ENCODE measurements at regions not wholly inside any gene's neighbourhood (a gene's known extent, or its start where the extent isn't known, plus 50 kb on each side); places are given as distances from the start of the nearest gene placed in this dataset.

DNA sequence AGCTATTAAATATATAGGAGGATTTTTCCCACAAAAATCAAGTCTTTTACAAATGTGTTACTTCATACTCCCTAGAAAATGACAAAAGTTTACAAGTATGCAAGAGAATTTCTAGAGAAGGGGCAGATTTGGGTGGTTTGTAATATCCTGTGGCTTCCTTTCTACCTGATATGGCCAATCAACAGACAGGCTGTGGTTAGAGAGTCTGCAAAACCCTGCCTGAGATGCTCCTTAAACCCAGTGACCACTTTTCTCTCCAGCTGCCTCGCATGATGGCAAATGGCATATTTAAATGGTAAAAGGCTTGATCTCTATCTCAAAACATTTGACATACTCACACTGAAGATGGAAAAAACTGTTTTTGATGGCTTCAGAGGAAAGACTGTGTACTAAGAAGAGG is 550.1 kb upstream of the ZNF462 start:
- H3K4me1 Mint-ChIP-seq (ENCODE audit: low read depth, unreplicated experiment): no peaks in the 10 kb centered on the region
- CTCF ChIA-PET: no interaction called here
- no TSS peak for BruUV-seq (replicated peaks)
- DNase-seq: no peak
- no peak overlapping the region for H3K4me3 Mint-ChIP-seq (ENCODE audit: low read depth, unreplicated experiment)
- no peaks in the 10 kb centered on the region for H3K27me3 Mint-ChIP-seq (ENCODE audit: unreplicated experiment)
- TF ChIP-seq, protein P1, sequence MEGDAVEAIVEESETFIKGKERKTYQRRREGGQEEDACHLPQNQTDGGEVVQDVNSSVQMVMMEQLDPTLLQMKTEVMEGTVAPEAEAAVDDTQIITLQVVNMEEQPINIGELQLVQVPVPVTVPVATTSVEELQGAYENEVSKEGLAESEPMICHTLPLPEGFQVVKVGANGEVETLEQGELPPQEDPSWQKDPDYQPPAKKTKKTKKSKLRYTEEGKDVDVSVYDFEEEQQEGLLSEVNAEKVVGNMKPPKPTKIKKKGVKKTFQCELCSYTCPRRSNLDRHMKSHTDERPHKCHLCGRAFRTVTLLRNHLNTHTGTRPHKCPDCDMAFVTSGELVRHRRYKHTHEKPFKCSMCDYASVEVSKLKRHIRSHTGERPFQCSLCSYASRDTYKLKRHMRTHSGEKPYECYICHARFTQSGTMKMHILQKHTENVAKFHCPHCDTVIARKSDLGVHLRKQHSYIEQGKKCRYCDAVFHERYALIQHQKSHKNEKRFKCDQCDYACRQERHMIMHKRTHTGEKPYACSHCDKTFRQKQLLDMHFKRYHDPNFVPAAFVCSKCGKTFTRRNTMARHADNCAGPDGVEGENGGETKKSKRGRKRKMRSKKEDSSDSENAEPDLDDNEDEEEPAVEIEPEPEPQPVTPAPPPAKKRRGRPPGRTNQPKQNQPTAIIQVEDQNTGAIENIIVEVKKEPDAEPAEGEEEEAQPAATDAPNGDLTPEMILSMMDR (IDR thresholded peaks at IDR 0.05; ENCODE audit: unreplicated experiment): no peak
- no peak overlapping the region for H3K27ac Mint-ChIP-seq (ENCODE audit: unreplicated experiment)
- intact Hi-C loops (cut with micrococcal nuclease; ENCODE audit: unreplicated experiment): no loop called here
- H3K36me3 Mint-ChIP-seq (ENCODE audit: insufficient read depth, unreplicated experiment): no peaks in the 10 kb centered on the region
- no peaks in the 10 kb centered on the region for H3K9me3 Mint-ChIP-seq (ENCODE audit: low read depth, unreplicated experiment)

GRCh38 chr9:106314476-106314875 is 548.5 kb upstream of the ZNF462 start:
- Mint-ChIP-seq H3K27ac (ENCODE audit: unreplicated experiment) (no peak overlapping the region), H3K9me3 (ENCODE audit: low read depth, unreplicated experiment) (no peaks in the 10 kb centered on the region), H3K4me3 (ENCODE audit: low read depth, unreplicated experiment) (no peak overlapping the region), H3K36me3 (ENCODE audit: insufficient read depth, unreplicated experiment) (no peaks in the 10 kb centered on the region), H3K27me3 (ENCODE audit: unreplicated experiment) (no peaks in the 10 kb centered on the region), H3K4me1 (ENCODE audit: low read depth, unreplicated experiment) (no peaks in the 10 kb centered on the region)
- TF ChIP-seq, protein P1 (IDR thresholded peaks at IDR 0.05; ENCODE audit: unreplicated experiment): no peak
- no TSS peak for BruUV-seq (replicated peaks)
- no peak for DNase-seq
- CTCF ChIA-PET: no interaction called here
- intact Hi-C loops (cut with micrococcal nuclease; ENCODE audit: unreplicated experiment): no loop called here

DNA sequence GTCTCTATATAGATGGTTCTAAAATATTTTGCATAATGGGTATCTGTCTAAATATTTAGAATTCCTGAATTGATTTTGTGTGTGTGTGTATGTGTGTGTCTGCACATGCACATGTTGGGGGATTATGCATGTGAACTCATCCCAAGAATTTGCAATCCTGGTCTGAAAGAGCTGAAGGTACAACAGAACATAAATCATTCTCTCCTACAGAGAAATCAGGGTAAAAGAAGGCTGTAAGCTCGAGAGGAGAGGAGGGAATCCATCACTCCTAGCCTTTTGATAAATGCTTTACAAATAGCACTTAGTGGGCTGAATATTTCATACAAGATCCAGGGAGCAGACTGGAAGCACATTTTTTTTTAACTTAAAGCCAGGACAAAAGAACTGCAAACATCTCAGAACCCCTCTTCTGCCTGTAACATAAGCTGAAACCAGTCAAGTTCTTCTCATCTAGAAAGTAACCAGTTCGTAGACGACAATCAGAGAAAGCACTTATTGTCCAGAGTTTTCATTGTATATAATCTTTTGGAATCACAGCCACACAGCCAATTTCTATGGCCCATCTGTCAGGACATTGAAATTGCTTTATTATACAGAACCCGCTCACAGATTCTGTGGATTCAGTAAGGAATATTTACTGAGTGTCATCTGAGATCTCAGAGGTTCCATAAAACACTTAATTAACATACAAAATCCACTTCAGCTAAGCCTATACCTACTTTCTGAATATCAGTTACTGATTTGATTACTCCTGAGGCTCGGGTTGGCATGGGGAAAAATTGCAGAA is 541.4 kb upstream of the ZNF462 start:
- no peak overlapping the region for H3K4me3 Mint-ChIP-seq (ENCODE audit: low read depth, unreplicated experiment)
- no peaks in the 10 kb centered on the region for H3K36me3 Mint-ChIP-seq (ENCODE audit: insufficient read depth, unreplicated experiment)
- BruUV-seq (replicated peaks): no TSS peak
- intact Hi-C loops (cut with micrococcal nuclease; ENCODE audit: unreplicated experiment): no loop called here
- H3K9me3 Mint-ChIP-seq (ENCODE audit: low read depth, unreplicated experiment): no peaks in the 10 kb centered on the region
- TF ChIP-seq, protein P1 (IDR thresholded peaks at IDR 0.05; ENCODE audit: unreplicated experiment): no peak
- DNase-seq: no peak
- H3K27me3 Mint-ChIP-seq (ENCODE audit: unreplicated experiment): no peaks in the 10 kb centered on the region
- no peaks in the 10 kb centered on the region for H3K4me1 Mint-ChIP-seq (ENCODE audit: low read depth, unreplicated experiment)
- H3K27ac Mint-ChIP-seq (ENCODE audit: unreplicated experiment): no peak overlapping the region
- CTCF ChIA-PET: no interaction called here

- Mint-ChIP-seq H3K27ac (ENCODE audit: unreplicated experiment) (no peak overlapping the region), H3K9me3 (ENCODE audit: low read depth, unreplicated experiment) (no peaks in the 10 kb centered on the region), H3K4me1 (ENCODE audit: low read depth, unreplicated experiment) (no peaks in the 10 kb centered on the region), H3K36me3 (ENCODE audit: insufficient read depth, unreplicated experiment) (no peaks in the 10 kb centered on the region), H3K4me3 (ENCODE audit: low read depth, unreplicated experiment) (no peak overlapping the region), H3K27me3 (ENCODE audit: unreplicated experiment) (no peaks in the 10 kb centered on the region)
- DNase-seq: no peak
- BruUV-seq (replicated peaks): no TSS peak
- intact Hi-C loops (cut with micrococcal nuclease; ENCODE audit: unreplicated experiment): no loop called here
- TF ChIP-seq, protein P1 (IDR thresholded peaks at IDR 0.05; ENCODE audit: unreplicated experiment): no peak
- CTCF ChIA-PET: no interaction called here
Measured at GRCh38 chr9:106322706-106323245, 540.2 kb upstream of the ZNF462 start.
